NCI-H2107 (cell line): ENCODE measurements at regions not wholly inside any gene's neighbourhood (a gene's known extent, or its start where the extent isn't known, plus 50 kb on each side); places are given as distances from the start of the nearest gene placed in this dataset.
"Not testable (repeated sequence)": the region's sequence is repeated elsewhere in the genome, so short reads cannot be mapped to it uniquely, and the experiment has no call there.

ENCODE experiments used
- DNase-seq: peaks from one replicate; lab custom pipeline; 2025; lab: John Stamatoyannopoulos, UW

DNA sequence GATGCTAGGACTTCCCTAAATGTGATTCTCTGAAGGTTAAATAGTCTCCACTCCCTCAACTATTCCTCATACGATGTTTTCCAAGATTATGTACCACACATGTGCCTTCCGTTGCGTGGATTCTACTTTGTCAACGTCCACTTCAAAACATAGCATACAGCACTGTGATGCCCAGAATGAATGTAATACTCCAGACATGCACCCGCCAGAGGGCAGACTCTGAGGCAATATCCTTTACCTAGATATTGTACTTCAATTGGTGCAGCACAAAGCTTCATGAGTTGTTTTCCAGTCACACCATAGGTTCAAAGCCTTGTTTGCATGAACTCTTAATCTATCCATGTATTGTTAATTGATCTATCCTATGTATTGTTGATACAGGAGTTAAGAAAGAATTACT is 201.0 kb upstream of the NABP1 start:
- DNase-seq = no peak

DNA sequence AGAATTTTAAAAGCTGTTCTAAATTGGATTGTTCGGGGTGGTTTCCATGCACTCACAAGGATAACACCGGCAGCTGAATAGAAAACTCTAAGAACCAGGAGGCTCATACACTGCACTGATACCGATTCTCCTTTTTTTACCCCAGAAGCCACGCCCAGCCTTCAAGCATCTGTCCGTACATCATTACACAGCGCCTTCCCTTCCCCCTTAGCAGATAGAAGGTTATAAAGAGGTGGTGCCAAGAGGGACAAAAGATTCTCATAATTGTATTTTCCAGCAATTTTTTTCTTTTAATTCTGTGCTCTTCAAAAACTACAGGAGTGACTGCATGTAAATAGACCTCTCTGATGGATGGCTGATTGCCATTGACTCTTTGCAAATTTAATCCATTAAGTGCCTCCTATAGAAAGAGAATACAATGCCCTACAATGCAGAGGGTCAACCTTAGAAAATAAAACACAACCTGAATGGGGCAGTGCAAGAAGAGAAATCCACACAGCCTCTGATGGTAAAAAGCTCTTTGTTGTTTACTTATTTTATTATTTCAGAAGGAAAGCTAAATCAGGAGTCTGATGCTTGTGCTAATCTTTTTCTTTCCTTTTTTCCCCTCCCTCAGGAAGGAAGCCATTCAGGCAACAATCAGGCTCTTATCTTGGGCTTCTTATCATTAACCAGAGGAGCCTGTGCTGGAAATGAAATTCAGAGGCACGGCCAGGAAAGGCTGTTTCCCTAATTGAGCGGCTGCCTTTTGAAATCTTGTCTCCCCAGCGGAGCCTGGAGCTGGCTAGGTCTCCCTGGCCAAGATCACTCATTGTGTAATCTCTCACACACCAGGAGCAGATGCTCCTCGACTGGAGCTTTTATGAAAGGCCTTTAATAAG is 198.9 kb upstream of the NABP1 start:
- no peak for DNase-seq

DNA sequence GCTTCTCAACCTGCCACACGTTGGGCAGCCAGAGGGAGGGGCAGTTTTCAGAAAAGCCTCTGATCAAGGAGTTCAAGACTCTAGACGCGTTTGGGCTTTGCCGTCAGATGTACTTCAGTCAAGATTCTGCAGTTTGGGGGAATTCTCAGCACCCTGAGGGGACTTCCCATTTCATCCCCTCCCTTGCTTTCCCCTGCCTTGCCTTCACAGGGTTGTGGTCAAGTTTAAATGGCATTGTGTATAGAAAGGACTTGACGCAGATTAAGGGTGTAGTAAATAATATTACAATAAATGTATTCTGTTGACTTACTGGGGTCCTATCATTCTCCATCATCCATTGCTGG is 198.3 kb upstream of the NABP1 start:
- DNase-seq = no peak

DNA sequence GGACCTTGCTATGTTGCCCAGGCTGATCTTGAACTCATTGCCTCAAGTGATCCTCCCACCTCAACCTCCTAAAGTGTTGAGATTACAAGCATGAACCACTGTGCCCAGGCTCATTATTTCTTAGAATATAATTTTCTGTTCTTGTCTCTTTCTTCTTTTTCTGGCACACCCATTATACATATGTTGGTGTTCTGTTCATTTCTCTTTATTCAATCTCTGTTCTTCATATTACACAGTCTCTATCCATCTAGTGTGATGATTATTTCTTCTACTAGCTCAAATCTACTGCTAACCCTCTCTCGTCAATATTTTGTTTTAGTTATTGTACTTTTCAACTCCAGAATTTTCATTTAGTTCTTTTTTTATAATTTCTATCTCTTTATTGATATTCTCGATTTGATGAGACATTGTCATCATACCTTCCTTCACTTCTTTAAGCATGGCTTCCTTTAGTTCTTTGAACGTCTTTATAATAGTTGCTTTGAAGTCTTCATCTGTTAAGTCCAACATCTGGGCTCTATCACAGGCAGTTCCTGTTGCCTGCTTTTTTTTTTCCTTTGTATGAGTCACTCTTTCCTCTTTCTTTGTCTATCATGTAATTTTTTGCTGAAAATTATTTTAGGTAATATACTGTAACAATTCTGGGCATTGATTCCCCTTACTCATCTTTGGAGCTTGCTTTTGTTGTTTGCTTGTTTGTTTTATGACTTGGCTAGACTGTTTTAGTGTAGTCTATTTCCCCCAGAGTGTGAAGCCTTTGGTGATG is 196.4 kb upstream of the NABP1 start:
- no peak for DNase-seq

DNA sequence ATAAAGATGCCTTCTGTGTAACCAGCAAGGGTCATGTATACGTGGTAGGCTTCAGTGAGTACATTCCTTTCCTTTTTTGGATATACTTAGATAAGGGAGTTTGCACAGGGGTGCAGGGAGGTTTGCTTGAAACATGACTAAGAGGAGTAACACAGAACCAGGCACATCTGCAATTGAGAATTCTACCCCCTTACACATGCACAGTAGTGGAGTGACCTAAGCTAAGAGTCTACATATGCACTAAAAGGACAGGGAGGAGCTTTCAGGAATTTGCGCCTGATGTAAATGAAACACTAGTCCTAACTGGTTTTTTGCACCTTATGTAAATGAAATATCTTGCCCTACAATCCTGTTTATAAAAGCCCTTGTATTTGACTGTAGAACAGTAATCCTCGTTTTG is 194.8 kb upstream of the NABP1 start:
- no peak for DNase-seq

DNA sequence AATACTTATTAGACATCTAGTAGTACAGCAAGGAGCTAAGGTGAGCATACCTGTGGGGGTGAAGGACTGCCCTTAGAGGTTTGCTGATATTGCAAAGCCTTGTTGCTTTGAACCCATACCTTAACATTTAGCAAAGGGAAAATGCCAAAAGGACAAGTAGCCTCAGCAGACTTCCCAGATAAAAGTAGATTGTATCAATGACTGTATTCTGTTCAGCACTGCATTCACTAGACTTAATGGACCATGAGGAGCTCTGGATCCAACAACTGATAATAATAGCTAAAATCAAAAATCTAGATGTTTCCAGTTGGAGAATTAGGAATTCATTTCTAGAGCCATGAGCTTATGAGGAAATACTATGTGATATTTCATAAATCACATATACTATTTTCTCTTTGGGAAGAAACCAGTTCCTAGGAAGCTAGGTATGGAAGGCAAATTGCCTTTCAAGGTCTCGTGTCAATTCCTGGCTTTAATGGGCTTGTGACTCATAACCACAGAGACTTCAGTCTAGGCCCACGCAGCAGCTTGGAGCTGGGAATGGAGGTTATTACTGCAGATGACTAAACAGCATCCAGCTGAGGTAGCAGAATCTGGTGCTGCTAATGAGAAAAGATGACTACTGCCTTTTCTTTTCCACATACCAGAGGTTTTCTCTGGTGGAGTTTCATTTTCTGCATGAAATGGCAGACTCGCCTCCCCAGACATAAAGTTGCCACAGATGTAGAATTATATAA is 191.2 kb upstream of the NABP1 start:
- DNase-seq = no peak

DNA sequence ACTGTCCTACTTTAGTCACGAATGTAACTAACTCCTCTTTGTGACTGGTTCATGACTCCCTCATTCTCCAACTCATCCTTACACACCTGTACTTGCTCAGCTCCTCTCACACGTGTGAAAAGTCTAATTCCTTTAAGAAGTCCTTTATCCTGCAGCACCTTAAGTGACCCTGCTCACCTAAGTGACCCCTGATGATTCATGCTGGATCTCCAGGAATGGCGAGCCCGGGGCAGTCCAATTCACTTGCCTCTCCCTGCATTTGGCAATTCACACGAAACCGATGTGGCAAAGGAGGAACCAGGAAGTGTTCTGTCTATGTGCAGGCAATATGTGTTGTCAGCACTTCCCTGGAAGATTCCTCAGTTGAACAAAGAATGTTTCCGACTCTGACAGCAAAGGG is 189.8 kb upstream of the NABP1 start:
- no peak for DNase-seq

DNA sequence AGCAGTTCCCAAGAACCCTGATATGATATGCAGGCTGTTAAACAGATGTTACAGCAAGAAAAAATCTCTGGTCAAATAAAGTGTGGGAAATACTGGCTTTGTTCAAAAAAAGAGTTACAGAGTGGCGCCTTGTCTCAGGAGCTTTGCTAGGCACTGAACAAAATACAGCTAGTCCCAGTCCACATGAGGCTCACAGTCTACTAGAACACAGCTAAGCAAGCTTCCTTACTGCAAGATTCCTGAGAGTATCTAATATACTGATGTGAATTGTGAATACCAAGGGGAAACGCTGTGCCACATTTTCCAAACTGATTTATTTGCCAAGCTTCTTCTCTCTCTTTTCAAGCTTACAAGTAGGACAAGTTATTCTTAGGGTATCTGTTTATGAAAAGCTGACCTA is 188.8 kb upstream of the NABP1 start:
- DNase-seq = no peak

DNA sequence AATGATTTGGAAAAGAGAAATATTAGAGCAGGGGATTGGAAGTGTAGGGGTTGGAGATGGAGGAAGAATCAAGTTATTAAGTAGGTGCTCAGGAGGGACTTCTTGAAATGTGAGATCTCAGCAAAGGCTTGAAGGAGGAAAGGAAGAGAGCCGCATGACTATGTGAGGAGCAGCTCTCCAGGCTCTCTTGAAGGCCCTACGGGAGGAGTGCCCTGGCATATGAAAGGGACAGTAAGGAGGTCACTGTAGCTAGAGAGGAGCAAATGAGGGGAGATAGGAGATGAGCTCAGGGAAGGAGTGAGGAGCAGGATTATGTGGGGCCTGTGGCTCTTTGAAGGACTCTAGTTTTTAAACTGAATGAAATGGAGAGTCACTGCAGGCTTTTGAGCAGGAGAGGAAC is 181.1 kb upstream of the NABP1 start:
- no peak for DNase-seq

DNA sequence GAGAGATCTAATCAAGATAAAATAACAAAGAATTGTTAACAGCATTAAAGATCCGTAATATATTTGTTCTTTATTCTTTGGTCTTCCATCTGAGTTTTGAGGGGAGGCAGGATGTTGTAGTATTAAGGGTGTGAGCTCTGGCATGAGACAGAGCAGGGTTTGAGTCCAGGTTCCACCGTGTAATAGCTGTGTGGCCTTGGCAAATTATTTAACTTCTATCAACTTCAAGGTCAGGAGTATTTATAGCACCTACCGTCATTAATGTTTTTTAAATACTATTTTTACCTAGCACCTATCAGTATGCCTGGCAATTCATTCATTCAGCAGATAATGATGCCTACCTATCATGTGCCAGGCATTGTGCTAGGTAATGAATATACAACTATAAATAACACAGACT is 180.1 kb upstream of the NABP1 start:
- DNase-seq = no peak

DNA sequence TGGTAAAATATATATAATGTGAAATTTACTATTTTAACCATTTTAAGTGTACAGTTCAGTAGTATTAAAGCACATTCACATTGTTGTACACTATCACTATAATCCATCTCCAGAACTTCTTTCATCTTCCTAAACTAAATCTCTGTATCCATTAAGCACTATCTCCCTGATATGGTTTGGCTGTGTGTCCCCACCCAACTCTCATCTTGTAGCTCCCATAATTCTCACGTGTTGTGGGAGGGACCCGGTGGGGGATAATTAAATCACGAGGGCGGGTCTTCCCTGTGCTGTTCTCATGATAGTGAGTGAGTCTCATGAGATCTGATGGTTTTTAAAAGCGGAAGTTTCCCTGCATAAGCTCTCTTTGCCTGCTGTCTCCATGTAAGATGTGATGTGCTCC is 178.9 kb upstream of the NABP1 start:
- DNase-seq = no peak

DNA sequence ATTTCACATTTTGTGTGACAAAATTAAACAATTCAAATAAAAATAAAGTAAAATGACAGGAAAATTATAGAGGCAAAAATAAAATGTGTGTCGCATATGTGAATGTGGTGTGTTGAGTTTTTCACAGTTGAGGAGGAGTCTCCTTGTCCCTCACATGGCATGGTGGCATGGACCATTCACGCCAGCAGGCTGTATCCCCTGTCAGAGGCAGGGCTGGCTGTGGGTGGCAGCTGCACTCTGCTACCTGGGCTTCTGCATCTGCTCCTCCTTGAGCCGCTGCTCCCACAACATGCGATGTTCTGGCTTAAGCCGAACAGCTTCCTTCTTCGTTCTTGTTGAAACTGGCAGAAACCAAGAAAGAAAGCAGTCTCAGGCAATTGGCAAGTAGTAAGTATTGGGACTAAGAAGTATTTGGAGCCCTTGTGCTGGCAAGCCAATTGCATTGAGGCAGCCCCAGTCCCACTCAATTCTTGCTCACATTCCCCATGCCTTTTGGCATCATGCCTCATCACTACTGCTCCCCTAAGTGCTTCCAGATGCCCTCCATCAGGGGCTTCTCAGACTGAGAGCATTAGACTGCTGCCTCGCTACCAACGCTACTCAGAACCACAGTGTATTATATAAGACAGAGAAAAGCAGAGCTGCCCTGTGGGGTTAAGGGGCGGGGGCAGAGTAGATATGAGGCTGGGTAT is 177.9 kb upstream of the NABP1 start:
- no peak for DNase-seq

DNA sequence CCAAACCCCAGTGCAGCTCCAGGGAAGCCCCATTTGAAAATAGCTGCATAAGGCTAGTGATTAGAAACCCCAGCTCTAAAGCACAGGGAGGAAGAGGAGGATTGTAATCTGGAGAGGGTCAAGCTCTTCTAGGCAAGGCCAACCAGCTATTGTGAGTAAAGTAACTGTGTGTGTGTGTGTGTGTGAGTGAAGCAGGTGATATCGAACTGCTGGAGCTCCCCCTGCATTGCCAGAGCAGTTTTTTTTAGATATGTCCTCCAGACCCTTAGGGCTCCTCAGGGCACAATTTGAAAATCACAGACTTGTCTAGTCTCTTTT is 177.4 kb upstream of the NABP1 start:
- DNase-seq = no peak

DNA sequence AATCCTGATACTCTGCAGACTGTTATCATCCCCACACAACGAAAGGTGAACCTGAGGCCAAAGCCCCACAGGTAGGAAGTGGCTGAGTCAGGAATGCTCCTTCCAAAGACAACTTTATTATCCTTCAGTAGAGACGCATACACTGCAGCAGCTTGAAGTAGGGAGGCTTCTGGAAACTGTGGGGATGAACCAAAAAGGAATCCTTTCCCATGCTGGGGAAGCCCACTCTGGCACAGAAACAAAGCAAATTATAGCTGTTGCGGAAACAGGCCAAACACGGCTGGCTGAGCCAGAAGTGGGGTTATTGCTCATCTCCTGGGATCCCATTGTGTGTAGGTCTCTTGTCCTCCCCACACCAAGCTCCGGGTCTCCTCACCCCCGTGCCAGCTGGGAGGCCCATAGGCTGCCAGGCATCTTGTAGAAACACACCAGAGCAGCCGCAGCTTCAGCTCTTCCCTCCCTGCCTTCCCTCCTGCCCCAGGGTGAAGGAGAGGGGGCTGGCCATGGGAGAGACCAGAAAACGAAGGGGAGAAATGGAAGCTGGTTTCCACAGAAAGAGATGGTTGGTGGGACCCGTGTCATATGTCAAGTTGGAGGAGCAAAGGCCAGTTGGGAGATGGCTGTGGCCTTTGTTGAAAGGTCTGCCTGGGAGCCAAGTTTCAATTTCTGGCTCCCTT is 176.9 kb upstream of the NABP1 start:
- no peak for DNase-seq

DNA sequence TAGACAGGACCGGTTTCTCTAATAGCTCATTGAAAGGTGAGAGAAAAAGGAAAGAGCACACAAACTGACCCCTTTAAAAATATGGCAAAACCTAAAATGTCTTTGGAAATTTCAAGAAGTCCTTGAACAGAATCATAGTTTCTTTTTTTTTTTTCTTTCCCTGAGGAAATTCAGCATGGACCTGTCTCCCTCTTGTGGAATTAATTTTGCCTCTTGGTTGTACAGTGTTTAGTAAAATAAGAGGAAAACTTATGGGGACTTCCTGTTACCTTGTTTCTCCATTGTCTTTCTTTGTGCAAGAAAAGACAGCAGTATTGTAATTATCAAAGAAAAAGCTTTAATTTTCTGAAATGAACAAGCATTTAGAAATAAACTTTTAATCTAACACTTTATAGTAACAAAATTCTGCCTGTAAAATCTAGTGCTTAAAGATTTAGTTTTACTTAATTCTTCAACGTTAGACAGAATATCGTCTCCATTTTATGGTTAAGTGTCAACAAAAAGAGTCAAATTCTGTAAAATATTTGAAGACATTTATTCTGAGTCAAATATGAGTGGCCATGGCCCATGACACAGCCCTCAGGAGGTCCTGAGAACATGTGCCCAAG is 176.3 kb upstream of the NABP1 start:
- DNase-seq = no peak

DNA sequence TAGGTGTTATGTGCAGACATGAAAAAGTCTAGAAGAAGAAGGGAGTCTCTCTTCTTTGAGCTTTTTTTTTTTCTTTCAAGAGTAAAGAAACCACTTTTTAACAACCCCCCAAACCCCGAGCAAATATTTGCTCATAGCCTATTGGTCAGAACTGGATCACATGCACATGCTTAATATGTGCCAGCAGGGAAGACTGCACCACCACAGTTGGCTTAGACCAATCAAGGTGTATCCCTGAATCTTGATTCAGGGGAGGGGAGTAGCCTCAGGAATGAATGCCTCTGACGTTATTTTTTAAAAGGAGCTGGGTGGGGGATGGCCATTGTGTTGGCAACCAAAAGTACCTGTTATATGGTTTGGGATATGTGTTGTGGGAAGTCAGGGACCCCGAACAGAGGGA is 171.4 kb upstream of the NABP1 start:
- DNase-seq = no peak

DNA sequence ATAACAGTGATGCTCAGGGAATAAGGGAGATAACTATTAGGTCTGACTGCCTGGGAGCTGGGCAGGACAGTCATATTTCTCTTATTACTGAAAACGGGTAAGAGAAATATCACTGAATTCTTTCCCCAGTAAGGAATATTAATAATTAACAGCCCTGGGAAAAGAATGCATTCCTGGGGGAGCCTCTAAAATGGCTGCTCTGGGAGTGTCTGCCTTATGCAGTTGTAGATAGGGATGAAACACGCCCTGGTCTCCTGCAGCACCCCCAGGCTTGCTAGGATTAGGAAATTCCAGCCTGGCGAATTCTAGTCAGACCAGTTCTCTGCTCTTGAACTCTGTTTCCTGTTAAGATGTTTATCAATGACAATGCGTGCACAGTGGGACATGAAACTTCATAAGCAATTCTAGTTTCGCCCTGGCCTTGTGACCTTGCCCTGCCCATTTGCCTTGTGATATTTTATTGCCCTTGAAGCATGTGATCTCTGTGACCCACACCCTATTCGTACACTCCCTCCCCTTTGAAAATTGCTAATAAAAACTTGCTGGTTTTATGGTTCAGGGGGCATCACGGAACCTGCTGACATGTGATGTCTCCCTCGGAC is 170.6 kb upstream of the NABP1 start:
- DNase-seq = not testable (repeated sequence)

DNA sequence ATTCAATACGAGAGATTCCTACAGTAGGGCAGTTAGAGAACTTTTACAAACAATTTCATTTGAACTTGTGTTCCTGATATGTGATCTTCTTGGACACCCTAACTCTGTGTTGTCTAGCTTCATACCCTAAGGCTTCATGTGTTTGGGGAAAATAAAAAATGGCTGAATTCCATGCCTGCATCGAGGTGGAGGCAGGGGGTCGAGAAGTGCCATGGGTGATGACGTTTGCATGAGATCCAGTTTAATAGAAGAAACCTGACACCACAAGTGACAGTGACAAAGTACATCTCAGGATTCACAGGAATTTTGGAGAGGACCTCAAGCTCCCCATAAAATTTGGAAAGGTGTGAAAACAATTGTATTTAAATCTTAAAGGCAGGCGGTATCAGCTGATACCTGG is 169.2 kb upstream of the NABP1 start:
- no peak for DNase-seq

DNA sequence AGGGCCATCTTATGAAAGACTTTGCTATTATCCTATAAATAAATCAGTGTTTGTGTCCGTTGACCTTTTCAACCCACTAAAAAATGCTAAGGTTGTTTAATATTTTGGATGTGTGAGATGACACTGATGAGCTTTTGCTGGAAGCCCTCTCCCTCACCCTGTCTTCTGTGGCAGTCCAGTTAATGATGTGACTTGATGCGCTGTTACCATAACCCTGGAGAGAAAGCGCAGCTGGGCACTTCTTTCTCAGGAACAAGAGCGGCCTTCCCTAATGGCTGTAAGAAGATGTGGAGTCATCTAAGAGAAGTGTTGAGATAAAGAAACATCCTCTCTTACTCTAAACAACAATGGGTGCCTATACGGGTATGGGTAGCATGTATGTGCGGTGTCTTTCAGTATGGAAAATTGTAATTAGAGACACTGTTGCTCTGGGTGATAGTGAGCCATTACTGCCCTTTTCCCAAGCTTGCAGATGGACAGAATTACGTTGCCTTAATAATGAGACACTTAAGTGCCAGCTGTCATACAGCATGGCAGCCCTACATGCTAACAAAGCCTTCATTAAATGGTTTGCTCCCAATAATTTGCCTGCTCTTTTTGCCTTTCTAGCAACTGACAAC is 165.6 kb upstream of the NABP1 start:
- no peak for DNase-seq

DNA sequence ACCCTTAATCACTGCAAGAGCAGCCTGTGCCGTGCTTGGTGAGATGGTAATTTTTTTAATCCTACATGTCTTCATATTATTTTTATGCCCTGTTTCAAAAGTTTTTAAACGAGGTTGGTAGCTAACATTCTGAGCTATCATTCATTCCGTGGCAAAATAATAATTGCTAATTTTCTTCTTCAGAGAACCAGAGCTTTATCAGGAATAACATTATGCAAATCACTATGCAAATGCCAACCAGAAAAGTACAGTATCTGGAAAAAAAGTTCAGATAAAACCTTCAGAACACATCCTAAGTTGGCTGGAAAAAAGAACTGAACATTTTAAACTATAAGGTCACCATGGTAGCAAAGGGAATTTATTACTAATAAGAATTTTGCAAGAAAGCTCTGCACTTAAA is 165.1 kb upstream of the NABP1 start:
- no peak for DNase-seq

DNA sequence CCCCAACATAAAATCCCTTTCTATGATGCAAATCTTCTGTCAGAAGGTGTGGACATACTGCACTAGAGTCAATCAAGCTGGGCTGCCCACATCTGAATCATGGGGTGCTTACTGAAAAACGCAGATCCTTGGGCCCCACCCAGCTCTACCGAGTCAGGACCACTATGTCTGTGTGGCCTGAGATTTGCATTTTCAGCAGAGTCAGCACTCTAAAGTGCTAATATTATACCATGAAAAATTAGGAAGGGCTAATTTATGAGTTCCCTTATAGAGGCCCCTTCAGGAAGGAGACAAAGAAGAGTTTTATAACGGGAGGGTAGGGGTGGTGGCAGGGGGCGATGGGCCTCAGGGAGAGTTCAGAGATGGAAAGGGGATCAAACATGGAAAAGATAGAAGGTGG is 163.3 kb upstream of the NABP1 start:
- no peak for DNase-seq
